ENCODE measurements at regions not wholly inside any gene's neighbourhood (a gene's known extent, or its start where the extent isn't known, plus 50 kb on each side); places are given as distances from the start of the nearest gene placed in this dataset.

- TF ChIP-seq CTCF (IDR thresholded peaks at IDR 0.05; ENCODE audit: insufficient read depth, missing control alignments): peak; percentile 94
- DNase-seq (ENCODE audit: insufficient read length, low spot score) (no peak), FAIRE-seq (peak; percentile 91)
Observed at GRCh38 chr1:58162952-58163550, 383.5 kb downstream of the OMA1 start.

- DNase-seq (ENCODE audit: insufficient read length, low spot score): no peak
- no peak for TF ChIP-seq CTCF (IDR thresholded peaks at IDR 0.05; ENCODE audit: insufficient read depth, missing control alignments)
- FAIRE-seq: no peak
Observed at GRCh38 chr1:58159434-58159830, 387.1 kb downstream of the OMA1 start.

- TF ChIP-seq CTCF (IDR thresholded peaks at IDR 0.05; ENCODE audit: insufficient read depth, missing control alignments): no peak
- FAIRE-seq (no peak), DNase-seq (ENCODE audit: insufficient read length, low spot score) (no peak)
Observed at GRCh38 chr1:58158506-58159433, 387.8 kb downstream of the OMA1 start.

- no peak for DNase-seq (ENCODE audit: insufficient read length, low spot score)
- TF ChIP-seq CTCF (IDR thresholded peaks at IDR 0.05; ENCODE audit: insufficient read depth, missing control alignments): no peak
- FAIRE-seq: no peak
Observed at GRCh38 chr1:58158016-58158415, 388.5 kb downstream of the OMA1 start.

GRCh38 chr1:58157256-58157655 is 389.3 kb downstream of the OMA1 start:
- DNase-seq (ENCODE audit: insufficient read length, low spot score): no peak
- no peak for FAIRE-seq
- no peak for TF ChIP-seq CTCF (IDR thresholded peaks at IDR 0.05; ENCODE audit: insufficient read depth, missing control alignments)

GRCh38 chr1:58156831-58157230 is 389.7 kb downstream of the OMA1 start:
- TF ChIP-seq CTCF (IDR thresholded peaks at IDR 0.05; ENCODE audit: insufficient read depth, missing control alignments): no peak
- DNase-seq (ENCODE audit: insufficient read length, low spot score) (no peak), FAIRE-seq (no peak)

GRCh38 chr1:58156124-58156468 is 390.4 kb downstream of the OMA1 start:
- FAIRE-seq (no peak), DNase-seq (ENCODE audit: insufficient read length, low spot score) (no peak)
- TF ChIP-seq CTCF (IDR thresholded peaks at IDR 0.05; ENCODE audit: insufficient read depth, missing control alignments): no peak

Measured in D721Med (cell line).